ENCODE measurements at regions not wholly inside any gene's neighbourhood (a gene's known extent, or its start where the extent isn't known, plus 50 kb on each side); places are given as distances from the start of the nearest gene placed in this dataset.

DNA sequence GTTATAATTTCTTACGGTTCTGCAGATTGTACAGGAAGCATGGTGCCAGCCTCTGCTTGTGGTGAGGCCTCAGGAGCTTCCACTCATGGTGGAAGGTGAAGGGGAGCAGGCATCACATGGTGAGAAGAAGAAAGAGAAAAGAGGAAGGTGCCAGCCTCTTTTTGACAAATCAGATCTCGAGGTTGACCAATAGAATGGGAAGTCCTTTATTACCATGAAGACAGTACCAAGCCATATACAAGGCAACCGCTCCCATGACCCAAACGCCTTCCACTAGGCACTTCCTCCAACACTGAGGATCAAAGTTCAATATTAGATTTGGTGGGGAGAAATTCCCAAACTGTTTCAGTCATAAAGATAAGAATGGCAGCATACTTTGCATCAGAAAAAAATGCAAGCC, 502.8 kb downstream of the GLRX3 start:
- H3K27me3 ChIP-seq (ENCODE audit: control insufficient read depth, insufficient read depth): no peaks in the 10 kb centered on the region
- H3K27ac ChIP-seq (ENCODE audit: low read length): no peak overlapping the region
- intact Hi-C loops (cut with DNase I): no loop called here
- DNase-seq: no peak
- H3K4me1 ChIP-seq (ENCODE audit: control insufficient read depth, insufficient read depth, low read length): no peaks in the 10 kb centered on the region
- no peak overlapping the region for H3K4me3 ChIP-seq (ENCODE audit: low read length)
- ATAC-seq: no peak
- WGBS: 82% methylated on average over 4 of the region's 4 CpGs
- peaks cover 1% of the 10 kb centered on the region for H3K9me3 ChIP-seq (ENCODE audit: control insufficient read depth, low read length)

GRCh38 chr10:130642926-130643325, 506.7 kb downstream of the GLRX3 start:
- WGBS: 91% methylated on average over 4 of the region's 4 CpGs
- intact Hi-C loops (cut with DNase I): no loop called here
- ATAC-seq: no peak
- no peak for DNase-seq
- H3K4me1 ChIP-seq (ENCODE audit: control insufficient read depth, insufficient read depth, low read length): no peaks in the 10 kb centered on the region
- no peaks in the 10 kb centered on the region for H3K27me3 ChIP-seq (ENCODE audit: control insufficient read depth, insufficient read depth)
- no peaks in the 10 kb centered on the region for H3K9me3 ChIP-seq (ENCODE audit: control insufficient read depth, low read length)
- no peak overlapping the region for H3K4me3 ChIP-seq (ENCODE audit: low read length)
- H3K27ac ChIP-seq (ENCODE audit: low read length): no peak overlapping the region

DNA sequence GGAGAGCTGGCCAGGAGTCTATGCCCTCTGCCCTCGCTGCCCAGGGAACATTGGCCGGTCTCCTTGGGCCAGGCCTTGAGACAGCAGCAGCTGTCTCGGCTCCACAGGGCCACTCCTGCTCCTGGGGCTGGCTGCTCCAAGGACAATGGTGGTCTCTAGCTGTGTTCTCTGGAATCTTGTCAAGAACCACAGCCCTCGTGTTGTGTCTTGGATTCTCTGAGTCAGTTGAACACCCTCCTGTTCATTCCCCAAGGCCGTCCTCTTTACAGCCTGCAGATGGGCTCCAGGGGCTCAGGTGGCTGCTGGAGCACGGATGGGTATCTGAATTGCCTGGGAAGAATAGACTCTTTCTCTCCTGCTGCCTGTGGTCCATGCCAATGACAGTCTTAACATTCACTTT, 511.1 kb downstream of the GLRX3 start:
- ATAC-seq (no peak), DNase-seq (no peak)
- Histone ChIP-seq H3K4me3 (ENCODE audit: low read length) (no peak overlapping the region), H3K27ac (ENCODE audit: low read length) (no peak overlapping the region), H3K9me3 (ENCODE audit: control insufficient read depth, low read length) (no peaks in the 10 kb centered on the region), H3K27me3 (ENCODE audit: control insufficient read depth, insufficient read depth) (no peaks in the 10 kb centered on the region), H3K4me1 (ENCODE audit: control insufficient read depth, insufficient read depth, low read length) (no peaks in the 10 kb centered on the region)
- intact Hi-C loops (cut with DNase I): no loop called here
- 72% methylated on average over 6 of the region's 6 CpGs for WGBS

GRCh38 chr10:130648807-130649206, 512.6 kb downstream of the GLRX3 start:
- DNase-seq (no peak), ATAC-seq (no peak)
- H3K27ac ChIP-seq (ENCODE audit: low read length): no peak overlapping the region
- 74% methylated on average over 10 of the region's 10 CpGs for WGBS
- H3K4me1 ChIP-seq (ENCODE audit: control insufficient read depth, insufficient read depth, low read length): no peaks in the 10 kb centered on the region
- H3K4me3 ChIP-seq (ENCODE audit: low read length): no peak overlapping the region
- intact Hi-C loops (cut with DNase I): no loop called here
- no peaks in the 10 kb centered on the region for H3K9me3 ChIP-seq (ENCODE audit: control insufficient read depth, low read length)
- H3K27me3 ChIP-seq (ENCODE audit: control insufficient read depth, insufficient read depth): no peaks in the 10 kb centered on the region

DNA sequence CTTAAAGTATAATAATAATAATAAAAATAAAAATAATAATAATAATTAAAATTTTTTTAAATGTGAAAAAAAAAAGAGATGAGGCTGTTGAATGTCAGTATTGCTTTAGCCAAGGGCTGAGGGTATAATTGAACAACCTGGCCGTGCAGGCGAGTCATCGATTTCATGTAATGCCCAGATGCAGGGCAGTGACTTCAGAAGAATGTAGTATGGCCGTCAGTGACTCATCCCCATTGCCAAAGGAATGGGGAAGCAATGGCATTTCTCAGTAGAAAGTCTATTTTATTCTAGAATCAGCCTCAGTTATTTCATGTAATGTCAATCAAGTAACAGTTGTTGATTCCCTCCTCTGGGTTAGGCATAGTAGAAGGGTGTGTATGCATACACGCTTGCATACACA, 516.4 kb downstream of the GLRX3 start:
- WGBS: 94% methylated on average over 5 of the region's 5 CpGs
- H3K4me1 ChIP-seq (ENCODE audit: control insufficient read depth, insufficient read depth, low read length): no peaks in the 10 kb centered on the region
- no peak overlapping the region for H3K27ac ChIP-seq (ENCODE audit: low read length)
- ATAC-seq: no peak
- DNase-seq: no peak
- H3K9me3 ChIP-seq (ENCODE audit: control insufficient read depth, low read length): no peaks in the 10 kb centered on the region
- H3K27me3 ChIP-seq (ENCODE audit: control insufficient read depth, insufficient read depth): no peaks in the 10 kb centered on the region
- H3K4me3 ChIP-seq (ENCODE audit: low read length): no peak overlapping the region
- intact Hi-C loops (cut with DNase I): no loop called here

DNA sequence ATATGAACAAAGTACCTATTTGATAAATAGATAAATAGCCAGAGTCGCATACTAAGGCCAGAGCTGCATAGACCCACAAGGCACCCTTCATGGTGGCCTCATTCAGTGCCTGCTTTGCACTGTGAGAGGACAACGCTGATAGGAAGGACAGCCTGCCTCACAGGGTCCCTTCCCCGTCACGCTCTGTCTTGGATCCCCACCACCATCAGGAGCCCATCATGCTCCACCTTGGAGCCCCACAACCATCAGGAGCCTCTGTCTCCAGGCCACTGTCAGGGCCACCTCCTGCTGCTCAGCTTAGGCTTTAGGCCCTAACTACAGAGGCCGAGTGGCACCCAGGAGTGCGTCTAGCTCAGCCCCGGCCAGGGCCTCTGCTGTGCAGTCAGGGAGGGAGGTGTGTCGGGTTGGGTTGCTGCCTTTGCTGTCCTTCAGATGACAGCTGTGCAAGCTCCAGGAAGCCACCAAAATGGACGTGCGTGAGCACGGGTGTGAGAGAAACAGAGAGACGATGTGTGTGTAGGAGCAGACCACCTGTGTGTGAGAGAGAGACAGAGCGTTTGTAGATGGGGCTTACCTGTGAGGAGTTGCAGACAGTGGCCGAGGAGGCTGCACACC, 516.9 kb downstream of the GLRX3 start:
- no peak for ATAC-seq
- intact Hi-C loops (cut with DNase I): no loop called here

DNA sequence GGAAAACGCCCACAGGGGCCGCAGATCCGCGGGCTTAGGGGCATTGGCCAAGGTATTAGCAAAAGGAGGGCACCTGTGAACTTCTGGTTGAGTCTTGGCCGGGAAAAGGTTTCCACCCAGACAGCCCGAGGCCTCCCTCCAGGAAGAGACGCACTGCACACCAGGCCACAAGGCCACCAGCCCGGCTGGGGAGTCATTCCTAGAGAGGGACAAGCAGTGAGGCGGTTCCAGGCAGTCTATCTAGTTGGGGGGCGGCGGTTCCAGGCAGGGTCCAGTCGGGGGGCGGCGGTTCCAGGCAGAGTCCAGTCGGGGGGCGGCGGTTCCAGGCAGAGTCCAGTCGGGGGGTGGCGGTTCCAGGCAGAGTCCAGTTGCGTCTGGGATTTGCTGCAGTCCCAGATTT, 518.5 kb downstream of the GLRX3 start:
- Histone ChIP-seq H3K27me3 (ENCODE audit: control insufficient read depth, insufficient read depth) (no peaks in the 10 kb centered on the region), H3K9me3 (ENCODE audit: control insufficient read depth, low read length) (no peaks in the 10 kb centered on the region), H3K4me3 (ENCODE audit: low read length) (no peak overlapping the region), H3K4me1 (ENCODE audit: control insufficient read depth, insufficient read depth, low read length) (no peaks in the 10 kb centered on the region), H3K27ac (ENCODE audit: low read length) (no peak overlapping the region)
- intact Hi-C loops (cut with DNase I): no loop called here
- ATAC-seq: no peak
- no peak for DNase-seq
- WGBS: 89% methylated on average over 20 of the region's 20 CpGs

More for the DNA sequence above, 516.9 kb downstream of the GLRX3 start:
- DNase-seq: no peak
- 76% methylated on average over 14 of the region's 14 CpGs for WGBS
- H3K4me1 ChIP-seq (ENCODE audit: control insufficient read depth, insufficient read depth, low read length): no peaks in the 10 kb centered on the region
- no peaks in the 10 kb centered on the region for H3K9me3 ChIP-seq (ENCODE audit: control insufficient read depth, low read length)
- H3K27ac ChIP-seq (ENCODE audit: low read length): no peak overlapping the region
- H3K27me3 ChIP-seq (ENCODE audit: control insufficient read depth, insufficient read depth): no peaks in the 10 kb centered on the region
- H3K4me3 ChIP-seq (ENCODE audit: low read length): no peak overlapping the region

DNA sequence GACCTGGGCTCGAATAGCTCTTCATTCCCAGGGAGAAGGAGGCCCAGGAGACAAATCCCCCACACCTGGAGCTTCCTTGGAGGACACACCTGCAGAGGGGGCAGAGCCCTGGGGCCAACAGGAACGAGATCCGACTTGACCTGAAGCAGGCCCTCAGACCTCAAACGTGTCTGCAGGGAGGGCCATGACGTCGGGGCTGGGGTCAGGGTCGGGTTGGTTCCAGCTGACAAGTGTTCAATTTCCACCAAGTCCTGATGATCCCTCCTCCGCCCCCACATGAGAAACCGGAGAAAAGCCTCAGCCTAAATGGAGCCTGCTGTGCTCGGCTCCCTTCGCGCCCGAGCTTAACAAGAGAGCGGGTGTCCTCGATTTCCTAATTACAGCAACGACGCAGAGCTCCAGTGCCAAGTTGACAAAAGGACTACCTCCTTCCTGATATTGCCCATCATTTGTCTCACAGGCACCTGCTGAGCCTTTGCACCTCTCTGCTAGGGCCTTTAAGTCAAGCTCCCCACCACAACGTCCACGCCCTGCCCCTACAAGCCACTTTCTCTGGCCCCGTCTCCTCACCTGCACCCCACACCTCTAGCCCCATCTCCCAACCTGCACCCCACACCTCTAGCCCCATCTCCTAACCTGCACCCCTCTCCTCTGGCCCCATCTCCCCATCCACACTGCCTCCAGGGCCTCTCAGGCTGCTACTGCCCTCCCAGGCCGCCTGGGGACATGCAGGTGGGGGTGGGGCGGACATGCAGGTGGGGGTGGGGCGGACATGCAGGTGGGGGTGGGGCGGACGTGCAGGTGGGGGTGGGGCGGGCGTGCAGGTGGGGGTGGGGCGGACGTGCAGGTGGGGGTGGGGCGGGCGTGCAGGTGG, 519.4 kb downstream of the GLRX3 start:
- intact Hi-C loops (cut with DNase I): no loop called here
- no peaks in the 10 kb centered on the region for H3K4me1 ChIP-seq (ENCODE audit: control insufficient read depth, insufficient read depth, low read length)
- DNase-seq (no peak), ATAC-seq (no peak)
- H3K27me3 ChIP-seq (ENCODE audit: control insufficient read depth, insufficient read depth): no peaks in the 10 kb centered on the region
- H3K27ac ChIP-seq (ENCODE audit: low read length): no peak overlapping the region
- no peaks in the 10 kb centered on the region for H3K9me3 ChIP-seq (ENCODE audit: control insufficient read depth, low read length)
- H3K4me3 ChIP-seq (ENCODE audit: low read length): no peak overlapping the region
- 77% methylated on average over 24 of the region's 31 CpGs for WGBS

GRCh38 chr10:130656187-130656575, 520.0 kb downstream of the GLRX3 start:
- intact Hi-C loops (cut with DNase I): no loop called here
- DNase-seq: no peak
- Histone ChIP-seq H3K9me3 (ENCODE audit: control insufficient read depth, low read length) (no peaks in the 10 kb centered on the region), H3K27ac (ENCODE audit: low read length) (no peak overlapping the region), H3K4me1 (ENCODE audit: control insufficient read depth, insufficient read depth, low read length) (no peaks in the 10 kb centered on the region), H3K27me3 (ENCODE audit: control insufficient read depth, insufficient read depth) (no peaks in the 10 kb centered on the region), H3K4me3 (ENCODE audit: low read length) (no peak overlapping the region)
- no peak for ATAC-seq
- WGBS: 62% methylated on average over 13 of the region's 14 CpGs

GRCh38 chr10:130656582-130657133, 520.5 kb downstream of the GLRX3 start:
- Histone ChIP-seq H3K4me3 (ENCODE audit: low read length) (no peak overlapping the region), H3K27ac (ENCODE audit: low read length) (no peak overlapping the region), H3K9me3 (ENCODE audit: control insufficient read depth, low read length) (no peaks in the 10 kb centered on the region), H3K4me1 (ENCODE audit: control insufficient read depth, insufficient read depth, low read length) (no peaks in the 10 kb centered on the region), H3K27me3 (ENCODE audit: control insufficient read depth, insufficient read depth) (no peaks in the 10 kb centered on the region)
- intact Hi-C loops (cut with DNase I): no loop called here
- ATAC-seq: no peak
- no peak for DNase-seq
- WGBS: 81% methylated on average over 15 of the region's 15 CpGs

DNA sequence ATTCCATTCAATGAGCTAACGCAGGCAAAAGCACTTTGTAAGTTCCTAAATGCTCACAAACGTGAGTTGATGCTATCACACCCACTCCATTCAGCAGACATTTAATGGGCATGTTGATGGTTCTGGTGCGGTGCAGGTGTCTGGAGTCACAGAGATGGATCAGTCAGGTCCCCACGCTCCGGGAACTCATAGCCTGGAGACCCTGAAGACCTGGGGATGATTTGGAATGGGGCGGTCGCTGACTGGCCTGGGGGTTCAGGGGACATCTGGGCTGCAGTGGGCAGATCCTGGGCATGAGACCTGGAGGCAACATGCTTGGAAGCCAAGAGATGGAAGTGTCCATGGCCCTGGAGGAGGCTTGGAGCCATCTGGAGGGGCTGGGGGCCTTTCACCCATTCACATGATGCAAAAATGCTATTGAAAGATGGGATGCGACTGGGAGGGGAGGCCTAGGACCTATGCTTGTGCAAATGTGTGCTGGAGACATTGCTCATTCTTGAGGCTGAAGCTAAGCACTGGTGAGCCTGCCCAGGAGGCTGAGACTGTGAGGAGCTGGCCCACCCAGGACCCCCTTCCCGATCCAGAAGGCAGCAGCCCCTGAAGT, 522.6 kb downstream of the GLRX3 start:
- intact Hi-C loops (cut with DNase I): no loop called here
- WGBS: 83% methylated on average over 9 of the region's 9 CpGs
- H3K9me3 ChIP-seq (ENCODE audit: control insufficient read depth, low read length): no peaks in the 10 kb centered on the region
- ATAC-seq: no peak
- no peaks in the 10 kb centered on the region for H3K4me1 ChIP-seq (ENCODE audit: control insufficient read depth, insufficient read depth, low read length)
- H3K27ac ChIP-seq (ENCODE audit: low read length): no peak overlapping the region
- H3K4me3 ChIP-seq (ENCODE audit: low read length): no peak overlapping the region
- no peaks in the 10 kb centered on the region for H3K27me3 ChIP-seq (ENCODE audit: control insufficient read depth, insufficient read depth)
- no peak for DNase-seq
